IPS-18a (cell line): ENCODE measurements at regions not wholly inside any gene's neighbourhood (a gene's known extent, or its start where the extent isn't known, plus 50 kb on each side); places are given as distances from the start of the nearest gene placed in this dataset.

Experiments
- H3K27ac ChIP-seq: one replicate; pipeline ENCODE4 v1.5.1; 2013; ENCODE audit warnings: low read length
- H3K27me3 ChIP-seq: one replicate; pipeline ENCODE4 v1.6.1; 2013; ENCODE audit warnings: mild to moderate bottlenecking, low read length; ENCODE audit not compliant: control insufficient read depth, insufficient read depth
- H3K36me3 ChIP-seq: one replicate; pipeline ENCODE4 v1.6.1; 2013; ENCODE audit warnings: low read depth, low read length; ENCODE audit not compliant: control insufficient read depth
- H3K4me1 ChIP-seq: one replicate; pipeline ENCODE4 v1.6.1; 2013; ENCODE audit warnings: low read depth, low read length; ENCODE audit not compliant: control insufficient read depth
- H3K4me3 ChIP-seq: one replicate; pipeline ENCODE4 v1.5.1; 2013; ENCODE audit warnings: low read length
- H3K9ac ChIP-seq: one replicate; pipeline ENCODE4 v1.6.1; 2013; ENCODE audit warnings: mild to moderate bottlenecking, low read length, moderate library complexity
- H3K9me3 ChIP-seq: one replicate; pipeline ENCODE4 v1.6.1; 2013; ENCODE audit warnings: low read depth, low read length; ENCODE audit not compliant: control insufficient read depth

GRCh38 chr1:22236166-22236565 is 93.3 kb upstream of the WNT4 start:
- no peaks in the 10 kb centered on the region for H3K27me3 ChIP-seq
- H3K9me3 ChIP-seq: no peaks in the 10 kb centered on the region
- peaks cover 13% of the 10 kb centered on the region for H3K4me1 ChIP-seq
- H3K9ac ChIP-seq: no peak overlapping the region
- no peak overlapping the region for H3K4me3 ChIP-seq
- no peaks in the 10 kb centered on the region for H3K36me3 ChIP-seq
- no peak overlapping the region for H3K27ac ChIP-seq

GRCh38 chr1:22236900-22237299 is 94.0 kb upstream of the WNT4 start:
- Histone ChIP-seq H3K36me3 (no peaks in the 10 kb centered on the region), H3K27ac (no peak overlapping the region), H3K9ac (no peak overlapping the region), H3K4me1 (peaks cover 13% of the 10 kb centered on the region), H3K27me3 (no peaks in the 10 kb centered on the region), H3K4me3 (no peak overlapping the region), H3K9me3 (no peaks in the 10 kb centered on the region)

- Histone ChIP-seq H3K9me3 (no peaks in the 10 kb centered on the region), H3K4me3 (no peak overlapping the region), H3K27me3 (no peaks in the 10 kb centered on the region), H3K9ac (no peak overlapping the region), H3K27ac (no peak overlapping the region), H3K4me1 (peaks cover 13% of the 10 kb centered on the region), H3K36me3 (no peaks in the 10 kb centered on the region)
Measured at GRCh38 chr1:22237433-22238093, 94.7 kb upstream of the WNT4 start.

- no peaks in the 10 kb centered on the region for H3K27me3 ChIP-seq
- no peak overlapping the region for H3K4me3 ChIP-seq
Measured at GRCh38 chr1:22238356-22239224, 95.7 kb upstream of the WNT4 start.

GRCh38 chr1:22239378-22239777 is 96.5 kb upstream of the WNT4 start:
- H3K27me3 ChIP-seq: no peaks in the 10 kb centered on the region
- H3K9me3 ChIP-seq: no peaks in the 10 kb centered on the region
- no peaks in the 10 kb centered on the region for H3K36me3 ChIP-seq
- peaks cover 4% of the 10 kb centered on the region for H3K4me1 ChIP-seq
- no peak overlapping the region for H3K9ac ChIP-seq
- no peak overlapping the region for H3K4me3 ChIP-seq
- H3K27ac ChIP-seq: no peak overlapping the region

More at GRCh38 chr1:22238356-22239224, 95.7 kb upstream of the WNT4 start:
- no peaks in the 10 kb centered on the region for H3K36me3 ChIP-seq
- no peak overlapping the region for H3K9ac ChIP-seq
- H3K4me1 ChIP-seq: peaks cover 11% of the 10 kb centered on the region
- no peak overlapping the region for H3K27ac ChIP-seq
- no peaks in the 10 kb centered on the region for H3K9me3 ChIP-seq

- Histone ChIP-seq H3K9ac (no peak overlapping the region), H3K27ac (no peak overlapping the region), H3K27me3 (no peaks in the 10 kb centered on the region), H3K9me3 (no peaks in the 10 kb centered on the region), H3K4me3 (no peak overlapping the region), H3K36me3 (no peaks in the 10 kb centered on the region), H3K4me1 (peaks cover 5% of the 10 kb centered on the region)
Measured at GRCh38 chr1:22241250-22241649, 98.4 kb upstream of the WNT4 start.

GRCh38 chr1:22241811-22242210 is 98.9 kb upstream of the WNT4 start:
- no peak overlapping the region for H3K9ac ChIP-seq
- H3K4me1 ChIP-seq: peaks cover 5% of the 10 kb centered on the region
- H3K9me3 ChIP-seq: no peaks in the 10 kb centered on the region
- H3K4me3 ChIP-seq: no peak overlapping the region
- H3K27ac ChIP-seq: no peak overlapping the region
- no peaks in the 10 kb centered on the region for H3K36me3 ChIP-seq
- no peaks in the 10 kb centered on the region for H3K27me3 ChIP-seq

GRCh38 chr1:22245100-22245650 is 102.3 kb upstream of the WNT4 start:
- Histone ChIP-seq H3K9ac (no peak overlapping the region), H3K9me3 (no peaks in the 10 kb centered on the region), H3K4me1 (peaks cover 5% of the 10 kb centered on the region), H3K27ac (no peak overlapping the region), H3K4me3 (no peak overlapping the region), H3K36me3 (no peaks in the 10 kb centered on the region), H3K27me3 (no peaks in the 10 kb centered on the region)

- Histone ChIP-seq H3K27me3 (no peaks in the 10 kb centered on the region), H3K36me3 (no peaks in the 10 kb centered on the region), H3K9ac (no peak overlapping the region), H3K4me3 (no peak overlapping the region), H3K9me3 (no peaks in the 10 kb centered on the region), H3K4me1 (peaks cover 5% of the 10 kb centered on the region), H3K27ac (no peak overlapping the region)
Measured at GRCh38 chr1:22245726-22246125, 102.8 kb upstream of the WNT4 start.

- Histone ChIP-seq H3K4me3 (no peak overlapping the region), H3K27me3 (no peaks in the 10 kb centered on the region), H3K27ac (no peak overlapping the region), H3K4me1 (peaks cover 5% of the 10 kb centered on the region), H3K9ac (no peak overlapping the region), H3K36me3 (no peaks in the 10 kb centered on the region), H3K9me3 (no peaks in the 10 kb centered on the region)
Measured at GRCh38 chr1:22246755-22247480, 104.0 kb upstream of the WNT4 start.

GRCh38 chr1:22247527-22248245 is 104.8 kb upstream of the WNT4 start:
- H3K36me3 ChIP-seq: no peaks in the 10 kb centered on the region
- no peak overlapping the region for H3K9ac ChIP-seq
- H3K27me3 ChIP-seq: no peaks in the 10 kb centered on the region
- no peak overlapping the region for H3K27ac ChIP-seq
- H3K4me3 ChIP-seq: no peak overlapping the region
- H3K4me1 ChIP-seq: peaks cover 5% of the 10 kb centered on the region
- H3K9me3 ChIP-seq: no peaks in the 10 kb centered on the region
